HFFc6 (cell line): ENCODE measurements at regions not wholly inside any gene's neighbourhood (a gene's known extent, or its start where the extent isn't known, plus 50 kb on each side); places are given as distances from the start of the nearest gene placed in this dataset.

Source experiments
- DNase-seq: peaks from one replicate; pipeline ENCODE4 v3.0.0-alpha.2; 2018
- H3K27ac Mint-ChIP-seq: 2 replicates; pipeline ENCODE4 v1.8.0; 2020; ENCODE audit warnings: mild to moderate bottlenecking, mixed read lengths
- H3K27me3 Mint-ChIP-seq: 2 replicates; pipeline ENCODE4 v1.8.0; 2021; ENCODE audit warnings: mild to moderate bottlenecking, moderate library complexity, mixed read lengths; ENCODE audit not compliant: insufficient read depth
- H3K36me3 Mint-ChIP-seq: 2 replicates; pipeline ENCODE4 v1.8.0; 2021; ENCODE audit warnings: low read depth, mixed read lengths
- H3K4me1 Mint-ChIP-seq: 2 replicates; pipeline ENCODE4 v1.8.0; 2020; ENCODE audit warnings: low read depth, mixed read lengths
- H3K4me3 Mint-ChIP-seq: 2 replicates; pipeline ENCODE4 v1.8.0; 2020; ENCODE audit warnings: mild to moderate bottlenecking, moderate library complexity, mixed read lengths
- H3K9me3 Mint-ChIP-seq: 2 replicates; pipeline ENCODE4 v1.8.0; 2020; ENCODE audit warnings: mild to moderate bottlenecking, mixed read lengths
- CTCF ChIP-seq: fragments of 200-600 bp; sonication (generic); IDR thresholded peaks from 2 replicates; pipeline ENCODE4 v1.5.0; 2021; ENCODE audit warnings: antibody characterized with exemption, mild to moderate bottlenecking

GRCh38 chr1:99594205-99594604 is 51.7 kb upstream of the PALMD start:
- H3K27ac Mint-ChIP-seq, result no peak overlapping the region
- H3K4me3 Mint-ChIP-seq, result no peak overlapping the region

GRCh38 chr1:99595041-99595440 is 50.9 kb upstream of the PALMD start:
- Mint-ChIP-seq H3K4me1 (peaks cover 40% of the 10 kb centered on the region), H3K27me3 (no peaks in the 10 kb centered on the region), H3K4me3 (no peak overlapping the region), H3K36me3 (no peaks in the 10 kb centered on the region), H3K27ac (no peak overlapping the region), H3K9me3 (no peaks in the 10 kb centered on the region)
- no peak for TF ChIP-seq CTCF
- DNase-seq, result no peak

More at GRCh38 chr1:99594205-99594604, 51.7 kb upstream of the PALMD start:
- Mint-ChIP-seq H3K4me1 (peaks cover 40% of the 10 kb centered on the region), H3K9me3 (no peaks in the 10 kb centered on the region), H3K27me3 (no peaks in the 10 kb centered on the region), H3K36me3 (no peaks in the 10 kb centered on the region)
- DNase-seq, result no peak
- no peak for TF ChIP-seq CTCF

- Mint-ChIP-seq H3K9me3 (no peaks in the 10 kb centered on the region), H3K4me3 (no peak overlapping the region), H3K27ac (no peak overlapping the region), H3K36me3 (no peaks in the 10 kb centered on the region), H3K27me3 (no peaks in the 10 kb centered on the region), H3K4me1 (peaks cover 40% of the 10 kb centered on the region)
- no peak for DNase-seq
- TF ChIP-seq CTCF, result no peak
Measured at GRCh38 chr1:99595441-99595840, 50.5 kb upstream of the PALMD start.
